Astrocyte of the spinal cord (primary cell): ENCODE measurements at regions not wholly inside any gene's neighbourhood (a gene's known extent, or its start where the extent isn't known, plus 50 kb on each side); places are given as distances from the start of the nearest gene placed in this dataset.
A peak's percentile ranks its signal among the peaks of the same experiment; 100 is the strongest.
"Not testable (repeated sequence)": the region's sequence is repeated elsewhere in the genome, so short reads cannot be mapped to it uniquely, and the experiment has no call there.

Experiments used
- DNase-seq: peaks from one replicate; pipeline ENCODE4 v3.0.0; 2011; ENCODE audit warnings: low read depth, low spot score
- H3K4me3 ChIP-seq: 2 replicates; pipeline ENCODE4 v1.5.1; 2011; ENCODE audit warnings: low read depth, mild to moderate bottlenecking, low read length, moderate library complexity
- in situ Hi-C: cut with HindIII; loops from 2 replicates; pipeline ENCODE4 v1.10.0; 2017; ENCODE audit warnings: low sequenced_read_pairs
- TF ChIP-seq, protein P1 (sequence below): IDR thresholded peaks from 2 replicates; pipeline ENCODE4 v1.5.1; 2012; ENCODE audit warnings: low read depth, mild to moderate bottlenecking, low read length, inconsistent platforms

GRCh38 chr4:119958983-119959382 is 107.7 kb downstream of the MAD2L1 start:
- DNase-seq, result no peak
- in situ Hi-C loops, result no loop called here
- TF ChIP-seq, protein P1, sequence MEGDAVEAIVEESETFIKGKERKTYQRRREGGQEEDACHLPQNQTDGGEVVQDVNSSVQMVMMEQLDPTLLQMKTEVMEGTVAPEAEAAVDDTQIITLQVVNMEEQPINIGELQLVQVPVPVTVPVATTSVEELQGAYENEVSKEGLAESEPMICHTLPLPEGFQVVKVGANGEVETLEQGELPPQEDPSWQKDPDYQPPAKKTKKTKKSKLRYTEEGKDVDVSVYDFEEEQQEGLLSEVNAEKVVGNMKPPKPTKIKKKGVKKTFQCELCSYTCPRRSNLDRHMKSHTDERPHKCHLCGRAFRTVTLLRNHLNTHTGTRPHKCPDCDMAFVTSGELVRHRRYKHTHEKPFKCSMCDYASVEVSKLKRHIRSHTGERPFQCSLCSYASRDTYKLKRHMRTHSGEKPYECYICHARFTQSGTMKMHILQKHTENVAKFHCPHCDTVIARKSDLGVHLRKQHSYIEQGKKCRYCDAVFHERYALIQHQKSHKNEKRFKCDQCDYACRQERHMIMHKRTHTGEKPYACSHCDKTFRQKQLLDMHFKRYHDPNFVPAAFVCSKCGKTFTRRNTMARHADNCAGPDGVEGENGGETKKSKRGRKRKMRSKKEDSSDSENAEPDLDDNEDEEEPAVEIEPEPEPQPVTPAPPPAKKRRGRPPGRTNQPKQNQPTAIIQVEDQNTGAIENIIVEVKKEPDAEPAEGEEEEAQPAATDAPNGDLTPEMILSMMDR, result no peak
- H3K4me3 ChIP-seq, result no peak overlapping the region

DNA sequence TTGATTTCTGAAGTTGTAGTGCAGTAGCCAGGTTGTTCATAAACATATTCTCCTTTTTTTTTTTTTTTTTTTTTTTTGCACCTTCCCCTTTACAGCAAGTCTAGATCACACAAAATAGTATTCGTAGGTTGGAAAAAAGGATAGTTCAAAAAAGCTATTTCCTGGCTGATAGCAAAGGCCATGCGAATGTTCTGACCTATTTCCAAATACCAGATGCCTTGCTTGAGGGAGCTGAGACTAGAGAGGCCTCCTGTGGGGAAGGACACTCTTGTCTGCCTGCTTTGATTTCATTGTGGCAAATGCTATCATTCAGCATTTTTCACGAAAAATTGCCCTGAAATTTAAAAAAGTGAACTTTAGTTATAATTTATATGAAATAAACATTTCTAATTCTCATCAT is 111.4 kb downstream of the MAD2L1 start:
- H3K4me3 ChIP-seq, result no peak overlapping the region
- TF ChIP-seq, protein P1, result no peak
- DNase-seq, result no peak
- in situ Hi-C loops, result no loop called here

DNA sequence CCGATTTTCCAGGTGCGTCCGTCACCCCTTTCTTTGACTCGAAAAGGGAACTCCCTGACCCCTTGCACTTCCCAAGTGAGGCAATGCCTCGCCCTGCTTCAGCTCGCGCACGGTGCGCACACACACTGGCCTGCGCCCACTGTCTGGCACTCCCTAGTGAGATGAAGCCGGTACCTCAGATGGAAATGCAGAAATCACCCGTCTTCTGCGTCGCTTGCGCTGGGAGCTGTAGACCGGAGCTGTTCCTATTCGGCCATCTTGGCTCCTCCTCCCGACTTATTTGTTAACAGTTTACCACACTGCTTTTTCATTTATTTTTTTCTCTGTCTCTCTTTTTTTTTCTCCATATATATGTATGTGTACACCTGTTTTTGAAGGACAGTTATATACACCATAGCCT is 112.2 kb downstream of the MAD2L1 start:
- H3K4me3 ChIP-seq, in situ Hi-C loops, DNase-seq: not testable (repeated sequence)

- TF ChIP-seq, protein P1, result no peak
- H3K4me3 ChIP-seq, result no peak overlapping the region
- DNase-seq, result no peak
- in situ Hi-C loops, result no loop called here
Observed at GRCh38 chr4:119946359-119946758, 120.3 kb downstream of the MAD2L1 start.

- TF ChIP-seq, protein P1, result no peak
- in situ Hi-C loops, result no loop called here
- H3K4me3 ChIP-seq, result no peak overlapping the region
- no peak for DNase-seq
Observed at GRCh38 chr4:119942806-119943205, 123.8 kb downstream of the MAD2L1 start.

- in situ Hi-C loops, result no loop called here
- no peak overlapping the region for H3K4me3 ChIP-seq
- TF ChIP-seq, protein P1, result no peak
- DNase-seq, result no peak
Observed at GRCh38 chr4:119940557-119940956, 126.1 kb downstream of the MAD2L1 start.

- TF ChIP-seq, protein P1, result no peak
- DNase-seq, result peak; percentile 25
- in situ Hi-C loops, result no loop called here
- no peak overlapping the region for H3K4me3 ChIP-seq
Observed at GRCh38 chr4:119939071-119939995, 127.3 kb downstream of the MAD2L1 start.
